Karpas-422 (cell line): ENCODE measurements at regions not wholly inside any gene's neighbourhood (a gene's known extent, or its start where the extent isn't known, plus 50 kb on each side); places are given as distances from the start of the nearest gene placed in this dataset.

ENCODE experiments used
- DNase-seq: peaks from one replicate; pipeline ENCODE4 v3.0.0-alpha.2; 2015
- H2AFZ ChIP-seq: fragments of 200-600 bp; sonication (generic); 2 replicates; pipeline ENCODE4 v1.6.1; 2014; ENCODE audit warnings: antibody characterized with exemption, low read length, mixed read lengths
- H3K27ac ChIP-seq: fragments of 200-600 bp; sonication (generic); 2 replicates; pipeline ENCODE4 v1.5.1; 2014; ENCODE audit warnings: mild to moderate bottlenecking, low read length, moderate library complexity
- H3K27me3 ChIP-seq: fragments of 200-600 bp; sonication (generic); 2 replicates; pipeline ENCODE4 v1.6.1; 2014; ENCODE audit warnings: low read length, mixed read lengths
- H3K36me3 ChIP-seq: fragments of 200-600 bp; sonication (generic); 2 replicates; pipeline ENCODE4 v1.6.1; 2014; ENCODE audit warnings: low read length, mixed read lengths; ENCODE audit not compliant: insufficient read depth
- H3K4me1 ChIP-seq: fragments of 200-600 bp; sonication (generic); 2 replicates; pipeline ENCODE4 v1.6.1; 2014; ENCODE audit warnings: mild to moderate bottlenecking, low read length, mixed read lengths
- H3K4me2 ChIP-seq: fragments of 200-600 bp; sonication (generic); 2 replicates; pipeline ENCODE4 v1.6.1; 2014; ENCODE audit warnings: low read length, low read depth, mild to moderate bottlenecking; ENCODE audit not compliant: poor library complexity, severe bottlenecking
- H3K4me3 ChIP-seq: fragments of 200-600 bp; sonication (generic); 2 replicates; pipeline ENCODE4 v1.5.1; 2014; ENCODE audit warnings: mild to moderate bottlenecking, antibody characterized with exemption, low read length, mixed read lengths
- H3K79me2 ChIP-seq: fragments of 200-600 bp; sonication (generic); 2 replicates; pipeline ENCODE4 v1.6.1; 2014; ENCODE audit warnings: mild to moderate bottlenecking, low read length, mixed read lengths
- H3K9ac ChIP-seq: fragments of 200-600 bp; sonication (generic); 2 replicates; pipeline ENCODE4 v1.6.0; 2014; ENCODE audit warnings: low read length
- H3K9me2 ChIP-seq: fragments of 200-600 bp; sonication (generic), shearing (Covaris generic); replicated peaks from 2 replicates; pipeline ENCODE4 v1.6.0; 2014; ENCODE audit warnings: mild to moderate bottlenecking, low read length, moderate library complexity; ENCODE audit not compliant: insufficient read depth
- H3K9me3 ChIP-seq: fragments of 300-700, 200-600 bp; sonication (generic); 2 replicates; pipeline ENCODE4 v1.6.1; 2014; ENCODE audit warnings: low read length, mixed read lengths
- H4K20me1 ChIP-seq: fragments of 200-600 bp; sonication (generic); 2 replicates; pipeline ENCODE4 v1.6.1; 2014; ENCODE audit warnings: mild to moderate bottlenecking, antibody characterized with exemption, low read length, low read depth; ENCODE audit not compliant: insufficient read depth

DNA sequence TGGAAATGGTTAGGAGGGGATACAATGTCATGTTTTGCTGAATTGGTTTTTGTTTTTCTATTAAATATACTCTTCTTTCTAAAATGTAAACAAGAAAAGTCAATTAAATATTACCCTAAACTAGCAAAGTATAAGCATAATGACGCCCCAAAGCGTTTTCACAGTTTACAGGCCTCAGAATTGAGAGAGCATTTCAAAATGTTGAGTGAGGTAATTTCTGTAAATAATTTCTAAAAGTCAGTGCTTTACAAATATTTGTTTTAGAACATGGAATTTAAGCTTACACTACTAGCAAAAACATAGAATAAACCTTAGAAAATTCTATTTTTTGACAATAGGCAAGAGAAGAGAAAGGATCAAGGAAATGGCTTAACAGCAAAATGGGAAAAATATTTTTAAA, 958.4 kb upstream of the USP15 start:
- Histone ChIP-seq H3K9ac (no peak overlapping the region), H3K4me1 (no peaks in the 10 kb centered on the region), H3K9me3 (peaks cover 9% of the 10 kb centered on the region; the same call in 1 of the 2 replicates), H3K79me2 (no peaks in the 10 kb centered on the region), H3K4me3 (no peak overlapping the region), H2AFZ (no peak overlapping the region), H3K27me3 (no peaks in the 10 kb centered on the region), H4K20me1 (no peaks in the 10 kb centered on the region), H3K27ac (no peak overlapping the region), H3K36me3 (no peaks in the 10 kb centered on the region), H3K4me2 (no peak overlapping the region), H3K9me2 (no peaks in the 10 kb centered on the region)
- no peak for DNase-seq

DNA sequence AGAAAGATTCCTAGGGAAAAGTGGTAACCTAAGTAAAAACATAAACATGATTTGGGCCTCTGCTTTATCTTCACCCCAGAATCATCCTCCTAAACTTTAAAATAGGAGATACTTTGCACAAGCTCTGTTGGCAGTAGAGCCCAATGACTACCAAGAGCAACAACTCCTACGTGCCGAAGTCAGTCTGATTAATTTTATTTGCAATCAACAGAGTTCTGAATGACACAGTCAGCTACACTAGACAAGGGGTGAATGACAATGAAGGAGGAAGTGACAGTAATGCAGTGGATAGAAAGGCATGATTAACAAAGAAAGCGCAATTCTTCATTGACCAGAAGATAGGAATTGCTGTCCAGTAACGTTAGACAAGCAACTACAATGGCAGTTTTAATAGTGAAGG, 957.9 kb upstream of the USP15 start:
- no peaks in the 10 kb centered on the region for H4K20me1 ChIP-seq
- no peak overlapping the region for H3K4me3 ChIP-seq
- H3K27ac ChIP-seq = no peak overlapping the region
- no peak overlapping the region for H3K4me2 ChIP-seq
- H3K9ac ChIP-seq = no peak overlapping the region
- DNase-seq = no peak
- H3K79me2 ChIP-seq = no peaks in the 10 kb centered on the region
- no peaks in the 10 kb centered on the region for H3K27me3 ChIP-seq
- H3K9me2 ChIP-seq = no peaks in the 10 kb centered on the region
- H2AFZ ChIP-seq = no peak overlapping the region
- no peaks in the 10 kb centered on the region for H3K36me3 ChIP-seq
- H3K4me1 ChIP-seq = no peaks in the 10 kb centered on the region
- peaks cover 9% of the 10 kb centered on the region for H3K9me3 ChIP-seq

DNA sequence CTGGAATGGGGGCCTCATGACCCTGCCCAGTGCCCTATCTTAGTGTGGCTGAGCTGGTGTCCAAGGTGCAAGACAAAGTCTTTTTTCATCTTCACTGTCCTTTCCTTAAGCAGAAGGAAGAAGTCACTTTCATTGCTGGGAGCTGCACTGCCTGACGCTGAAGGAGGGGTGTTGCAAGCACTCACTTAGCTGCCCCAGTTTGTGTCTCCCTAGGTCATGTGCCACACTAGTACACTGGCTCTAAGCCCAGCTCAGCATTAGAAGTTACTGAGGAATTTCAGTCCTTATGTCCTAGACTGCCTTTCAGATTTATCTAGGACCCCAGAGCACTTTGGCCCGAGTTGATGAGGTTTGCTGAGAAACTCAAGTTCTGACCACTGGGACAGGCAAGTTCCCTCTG, 952.0 kb upstream of the USP15 start:
- H2AFZ ChIP-seq = no peak overlapping the region

DNA sequence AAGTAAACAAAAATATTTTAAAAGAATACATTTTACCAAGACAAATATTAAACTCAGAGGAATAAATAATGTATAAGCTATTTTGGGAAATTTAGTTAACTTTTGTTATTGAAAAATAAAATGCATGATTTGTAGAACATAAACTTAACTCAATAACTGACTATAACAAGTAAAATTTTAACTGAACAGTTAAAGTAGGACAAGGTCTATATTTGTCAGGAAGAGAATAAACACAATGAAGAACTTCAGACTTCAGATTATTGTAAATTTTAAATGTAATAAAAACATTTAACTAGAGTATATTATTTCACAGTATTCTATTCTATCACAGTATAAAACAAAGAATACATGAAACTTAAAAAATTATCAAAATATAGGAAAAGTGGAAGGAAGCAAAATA, 948.8 kb upstream of the USP15 start:
- H2AFZ ChIP-seq = no peak overlapping the region
- no peak overlapping the region for H3K4me2 ChIP-seq
- peaks cover 6% of the 10 kb centered on the region for H3K9me3 ChIP-seq
- H3K9ac ChIP-seq = no peak overlapping the region
- no peaks in the 10 kb centered on the region for H3K27me3 ChIP-seq
- no peaks in the 10 kb centered on the region for H3K79me2 ChIP-seq
- H4K20me1 ChIP-seq = no peaks in the 10 kb centered on the region
- no peak for DNase-seq
- no peak overlapping the region for H3K27ac ChIP-seq
- H3K36me3 ChIP-seq = no peaks in the 10 kb centered on the region
- no peak overlapping the region for H3K4me3 ChIP-seq
- H3K4me1 ChIP-seq = no peaks in the 10 kb centered on the region
- H3K9me2 ChIP-seq = no peaks in the 10 kb centered on the region

More for the DNA sequence above, 952.0 kb upstream of the USP15 start:
- Histone ChIP-seq H3K4me1 (no peaks in the 10 kb centered on the region), H3K9me3 (peaks cover 4% of the 10 kb centered on the region), H3K4me2 (no peak overlapping the region), H3K9me2 (no peaks in the 10 kb centered on the region), H3K36me3 (no peaks in the 10 kb centered on the region), H3K4me3 (no peak overlapping the region), H3K79me2 (no peaks in the 10 kb centered on the region), H3K27ac (no peak overlapping the region), H4K20me1 (no peaks in the 10 kb centered on the region), H3K27me3 (no peaks in the 10 kb centered on the region), H3K9ac (no peak overlapping the region)
- no peak for DNase-seq

DNA sequence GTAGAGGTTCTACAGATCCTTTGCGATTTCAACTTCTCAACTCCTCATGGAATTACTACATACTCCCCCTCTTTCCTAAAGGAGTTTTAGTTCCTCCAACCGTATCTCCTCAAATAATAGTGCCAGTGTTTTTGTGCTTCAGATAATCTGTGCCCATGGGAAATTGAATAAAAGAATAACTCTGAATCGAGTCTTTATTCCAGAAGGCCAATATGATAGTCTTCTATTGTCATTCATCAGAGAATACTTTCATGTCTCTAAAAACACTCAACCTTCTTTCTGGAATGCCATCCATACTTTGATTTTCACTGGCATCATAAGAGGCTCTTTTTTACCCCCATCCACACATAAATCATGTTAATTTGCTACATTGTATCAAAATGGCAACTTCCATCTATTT, 911.3 kb upstream of the USP15 start:
- no peak overlapping the region for H3K27ac ChIP-seq
- no peak for DNase-seq
- H3K9me3 ChIP-seq = peaks cover 6% of the 10 kb centered on the region
- no peaks in the 10 kb centered on the region for H3K27me3 ChIP-seq
- no peaks in the 10 kb centered on the region for H3K79me2 ChIP-seq
- H3K9ac ChIP-seq = no peak overlapping the region
- no peak overlapping the region for H3K4me2 ChIP-seq
- no peaks in the 10 kb centered on the region for H4K20me1 ChIP-seq
- H3K4me3 ChIP-seq = no peak overlapping the region
- H3K9me2 ChIP-seq = no peaks in the 10 kb centered on the region
- no peaks in the 10 kb centered on the region for H3K36me3 ChIP-seq
- no peak overlapping the region for H2AFZ ChIP-seq
- no peaks in the 10 kb centered on the region for H3K4me1 ChIP-seq

DNA sequence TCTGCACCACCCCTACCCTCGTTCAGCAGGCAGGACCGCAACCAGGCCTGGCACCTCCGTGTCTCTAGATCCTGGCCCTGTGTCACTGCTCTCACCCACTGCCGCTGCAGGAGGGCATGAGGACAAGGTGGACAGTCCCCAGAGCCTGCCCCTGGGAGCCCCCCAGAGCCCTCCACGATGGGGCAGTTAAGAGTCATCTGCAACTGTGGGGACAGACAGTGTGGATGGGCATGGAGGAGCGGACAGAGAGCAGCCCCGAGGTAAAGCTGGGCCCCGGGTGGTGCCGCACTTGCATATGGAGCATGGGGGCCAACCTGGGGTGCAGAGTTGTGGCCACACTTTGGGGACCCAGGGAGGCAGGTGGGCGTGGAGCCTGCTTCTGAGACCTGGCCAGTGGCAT, 905.1 kb upstream of the USP15 start:
- H3K4me2 ChIP-seq = no peak overlapping the region
- H3K9me3 ChIP-seq = peaks cover 2% of the 10 kb centered on the region; the same call in 1 of the 2 replicates
- no peak overlapping the region for H2AFZ ChIP-seq
- no peaks in the 10 kb centered on the region for H3K9me2 ChIP-seq
- H3K79me2 ChIP-seq = no peaks in the 10 kb centered on the region
- no peak overlapping the region for H3K4me3 ChIP-seq
- DNase-seq = no peak
- H4K20me1 ChIP-seq = no peaks in the 10 kb centered on the region
- H3K27ac ChIP-seq = no peak overlapping the region
- H3K4me1 ChIP-seq = no peaks in the 10 kb centered on the region
- no peak overlapping the region for H3K9ac ChIP-seq
- H3K27me3 ChIP-seq = no peaks in the 10 kb centered on the region
- H3K36me3 ChIP-seq = no peaks in the 10 kb centered on the region

DNA sequence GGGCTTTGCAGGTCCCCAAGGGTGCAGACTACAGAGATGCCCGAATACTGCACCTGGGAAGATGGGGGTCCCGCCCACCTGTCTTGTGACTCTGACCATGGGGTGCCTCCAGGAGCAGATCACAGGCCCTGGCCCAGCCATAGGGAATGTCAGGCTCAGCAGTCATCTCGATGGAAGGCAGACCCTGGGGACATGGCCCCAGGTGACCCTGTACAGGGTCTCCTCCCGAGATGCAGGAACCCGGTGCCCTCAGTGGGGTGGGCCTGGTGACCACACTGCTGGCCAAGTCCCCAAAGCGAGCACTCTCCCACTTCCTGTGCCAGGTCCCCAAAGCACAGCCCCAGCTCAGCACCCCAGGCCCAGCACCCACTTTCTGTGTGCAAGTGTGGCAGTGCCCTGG, 903.7 kb upstream of the USP15 start:
- Histone ChIP-seq H3K9me2 (no peaks in the 10 kb centered on the region), H3K27me3 (no peaks in the 10 kb centered on the region), H3K36me3 (no peaks in the 10 kb centered on the region), H3K4me2 (no peak overlapping the region), H4K20me1 (no peaks in the 10 kb centered on the region), H3K9me3 (no peaks in the 10 kb centered on the region; the same call in 1 of the 2 replicates), H3K4me3 (no peak overlapping the region), H3K4me1 (no peaks in the 10 kb centered on the region), H2AFZ (no peak overlapping the region), H3K27ac (no peak overlapping the region), H3K9ac (no peak overlapping the region), H3K79me2 (no peaks in the 10 kb centered on the region)
- DNase-seq = no peak

DNA sequence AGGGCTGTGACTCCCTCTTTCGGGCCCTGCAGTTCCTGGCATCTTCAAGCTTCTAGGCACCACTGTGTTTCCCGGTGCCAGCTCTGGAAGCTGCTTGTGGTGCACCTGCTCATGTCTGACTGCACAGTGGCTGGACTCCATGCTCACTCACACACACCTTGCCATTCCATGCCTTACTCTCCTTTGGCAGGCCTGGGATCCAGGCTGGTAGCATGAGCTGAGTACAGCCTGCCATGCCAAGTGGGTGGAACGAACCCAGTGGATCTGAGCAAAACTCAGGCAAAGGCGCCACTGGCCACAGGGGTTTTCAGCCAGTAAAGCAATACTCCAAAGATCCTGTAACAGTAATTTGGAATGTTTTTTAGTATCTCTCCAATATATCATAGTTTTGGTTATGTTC, 902.7 kb upstream of the USP15 start:
- no peaks in the 10 kb centered on the region for H4K20me1 ChIP-seq
- no peaks in the 10 kb centered on the region for H3K4me1 ChIP-seq
- DNase-seq = no peak
- H3K4me3 ChIP-seq = no peak overlapping the region
- H3K27me3 ChIP-seq = no peaks in the 10 kb centered on the region
- no peak overlapping the region for H3K27ac ChIP-seq
- H3K9ac ChIP-seq = no peak overlapping the region
- no peak overlapping the region for H3K4me2 ChIP-seq
- no peaks in the 10 kb centered on the region; the same call in 1 of the 2 replicates for H3K9me3 ChIP-seq
- H3K9me2 ChIP-seq = no peaks in the 10 kb centered on the region
- H3K79me2 ChIP-seq = no peaks in the 10 kb centered on the region
- H2AFZ ChIP-seq = no peak overlapping the region
- H3K36me3 ChIP-seq = no peaks in the 10 kb centered on the region

DNA sequence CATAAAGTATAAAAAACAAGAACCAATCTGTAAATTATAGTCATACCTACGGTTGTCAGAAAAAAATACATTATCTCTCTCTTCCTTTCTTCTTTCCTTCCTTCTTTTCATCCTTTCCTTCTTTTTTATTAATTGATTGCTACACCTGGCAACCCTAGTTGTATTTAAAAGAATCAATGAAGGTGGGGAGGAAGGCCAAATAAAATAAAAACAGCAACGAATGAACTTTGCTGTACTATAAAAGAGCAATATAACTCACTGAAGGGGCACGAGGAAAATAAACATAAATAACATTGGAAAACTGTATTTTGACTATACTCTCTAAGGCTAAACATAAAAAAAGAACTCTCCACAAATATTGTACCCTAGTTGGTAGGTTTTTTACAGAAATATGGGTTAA, 898.2 kb upstream of the USP15 start:
- no peak overlapping the region for H3K9ac ChIP-seq
- no peaks in the 10 kb centered on the region for H3K36me3 ChIP-seq
- H3K9me3 ChIP-seq = peaks cover 4% of the 10 kb centered on the region
- no peak overlapping the region for H3K4me3 ChIP-seq
- DNase-seq = no peak
- H3K27ac ChIP-seq = no peak overlapping the region
- H2AFZ ChIP-seq = no peak overlapping the region
- H3K27me3 ChIP-seq = no peaks in the 10 kb centered on the region
- no peaks in the 10 kb centered on the region for H3K4me1 ChIP-seq
- no peaks in the 10 kb centered on the region for H3K79me2 ChIP-seq
- no peaks in the 10 kb centered on the region; the same call in 1 of the 2 replicates for H3K9me2 ChIP-seq
- no peak overlapping the region for H3K4me2 ChIP-seq
- H4K20me1 ChIP-seq = no peaks in the 10 kb centered on the region
